Karpas-422 (cell line): ENCODE measurements at regions not wholly inside any gene's neighbourhood (a gene's known extent, or its start where the extent isn't known, plus 50 kb on each side); places are given as distances from the start of the nearest gene placed in this dataset.
A peak's percentile ranks its signal among the peaks of the same experiment; 100 is the strongest.

Source experiments
- DNase-seq: peaks from one replicate; pipeline ENCODE4 v3.0.0-alpha.2; 2015
- H2AFZ ChIP-seq: fragments of 200-600 bp; sonication (generic); 2 replicates; pipeline ENCODE4 v1.6.1; 2014; ENCODE audit warnings: antibody characterized with exemption, low read length, mixed read lengths
- H3K27ac ChIP-seq: fragments of 200-600 bp; sonication (generic); 2 replicates; pipeline ENCODE4 v1.5.1; 2014; ENCODE audit warnings: mild to moderate bottlenecking, low read length, moderate library complexity
- H3K27me3 ChIP-seq: fragments of 200-600 bp; sonication (generic); 2 replicates; pipeline ENCODE4 v1.6.1; 2014; ENCODE audit warnings: low read length, mixed read lengths
- H3K36me3 ChIP-seq: fragments of 200-600 bp; sonication (generic); 2 replicates; pipeline ENCODE4 v1.6.1; 2014; ENCODE audit warnings: low read length, mixed read lengths; ENCODE audit not compliant: insufficient read depth
- H3K4me1 ChIP-seq: fragments of 200-600 bp; sonication (generic); 2 replicates; pipeline ENCODE4 v1.6.1; 2014; ENCODE audit warnings: mild to moderate bottlenecking, low read length, mixed read lengths
- H3K4me2 ChIP-seq: fragments of 200-600 bp; sonication (generic); 2 replicates; pipeline ENCODE4 v1.6.1; 2014; ENCODE audit warnings: low read length, low read depth, mild to moderate bottlenecking; ENCODE audit not compliant: poor library complexity, severe bottlenecking
- H3K4me3 ChIP-seq: fragments of 200-600 bp; sonication (generic); 2 replicates; pipeline ENCODE4 v1.5.1; 2014; ENCODE audit warnings: mild to moderate bottlenecking, antibody characterized with exemption, low read length, mixed read lengths
- H3K79me2 ChIP-seq: fragments of 200-600 bp; sonication (generic); 2 replicates; pipeline ENCODE4 v1.6.1; 2014; ENCODE audit warnings: mild to moderate bottlenecking, low read length, mixed read lengths
- H3K9ac ChIP-seq: fragments of 200-600 bp; sonication (generic); 2 replicates; pipeline ENCODE4 v1.6.0; 2014; ENCODE audit warnings: low read length
- H3K9me2 ChIP-seq: fragments of 200-600 bp; sonication (generic), shearing (Covaris generic); replicated peaks from 2 replicates; pipeline ENCODE4 v1.6.0; 2014; ENCODE audit warnings: mild to moderate bottlenecking, low read length, moderate library complexity; ENCODE audit not compliant: insufficient read depth
- H3K9me3 ChIP-seq: fragments of 300-700, 200-600 bp; sonication (generic); 2 replicates; pipeline ENCODE4 v1.6.1; 2014; ENCODE audit warnings: low read length, mixed read lengths
- H4K20me1 ChIP-seq: fragments of 200-600 bp; sonication (generic); 2 replicates; pipeline ENCODE4 v1.6.1; 2014; ENCODE audit warnings: mild to moderate bottlenecking, antibody characterized with exemption, low read length, low read depth; ENCODE audit not compliant: insufficient read depth

- Histone ChIP-seq H3K4me2 (no peak overlapping the region), H3K27me3 (no peaks in the 10 kb centered on the region), H3K4me3 (no peak overlapping the region), H3K36me3 (no peaks in the 10 kb centered on the region), H3K79me2 (no peaks in the 10 kb centered on the region), H3K9ac (no peak overlapping the region), H2AFZ (no peak overlapping the region), H3K4me1 (peaks cover 14% of the 10 kb centered on the region), H3K27ac (no peak overlapping the region), H3K9me3 (no peaks in the 10 kb centered on the region), H4K20me1 (no peaks in the 10 kb centered on the region), H3K9me2 (no peaks in the 10 kb centered on the region)
- DNase-seq: no peak
Measured at GRCh38 chr17:77862890-77863813, 95.4 kb upstream of the TNRC6C start.

- Histone ChIP-seq H3K9me3 (no peaks in the 10 kb centered on the region), H3K4me3 (no peak overlapping the region), H4K20me1 (no peaks in the 10 kb centered on the region), H3K36me3 (no peaks in the 10 kb centered on the region), H3K4me2 (no peak overlapping the region), H3K9ac (no peak overlapping the region), H2AFZ (no peak overlapping the region), H3K4me1 (peaks cover 20% of the 10 kb centered on the region), H3K9me2 (no peaks in the 10 kb centered on the region), H3K79me2 (no peaks in the 10 kb centered on the region), H3K27me3 (no peaks in the 10 kb centered on the region), H3K27ac (no peak overlapping the region)
- no peak for DNase-seq
Measured at GRCh38 chr17:77863814-77864161, 94.7 kb upstream of the TNRC6C start.

- no peak for DNase-seq
- Histone ChIP-seq H3K4me2 (no peak overlapping the region), H3K4me3 (no peak overlapping the region), H3K9ac (no peak overlapping the region), H3K27ac (no peak overlapping the region), H3K79me2 (no peaks in the 10 kb centered on the region), H3K4me1 (peaks cover 27% of the 10 kb centered on the region), H3K9me3 (no peaks in the 10 kb centered on the region), H3K27me3 (no peaks in the 10 kb centered on the region), H3K36me3 (no peaks in the 10 kb centered on the region), H4K20me1 (no peaks in the 10 kb centered on the region), H3K9me2 (no peaks in the 10 kb centered on the region), H2AFZ (no peak overlapping the region)
Measured at GRCh38 chr17:77864234-77865111, 94.0 kb upstream of the TNRC6C start.

GRCh38 chr17:77865112-77865611 is 93.3 kb upstream of the TNRC6C start:
- Histone ChIP-seq H2AFZ (no peak overlapping the region), H3K4me1 (peaks cover 34% of the 10 kb centered on the region), H3K9me2 (no peaks in the 10 kb centered on the region), H3K27ac (no peak overlapping the region), H3K9ac (no peak overlapping the region), H3K4me2 (no peak overlapping the region), H3K36me3 (no peaks in the 10 kb centered on the region), H4K20me1 (no peaks in the 10 kb centered on the region), H3K9me3 (no peaks in the 10 kb centered on the region), H3K27me3 (no peaks in the 10 kb centered on the region), H3K4me3 (no peak overlapping the region), H3K79me2 (no peaks in the 10 kb centered on the region)
- no peak for DNase-seq

- Histone ChIP-seq H3K79me2 (no peaks in the 10 kb centered on the region), H3K27me3 (no peaks in the 10 kb centered on the region), H3K36me3 (no peaks in the 10 kb centered on the region), H3K9ac (no peak overlapping the region), H3K4me3 (no peak overlapping the region), H3K9me3 (no peaks in the 10 kb centered on the region), H3K27ac (no peak overlapping the region), H3K4me1 (peaks cover 39% of the 10 kb centered on the region), H4K20me1 (no peaks in the 10 kb centered on the region), H3K4me2 (no peak overlapping the region), H3K9me2 (no peaks in the 10 kb centered on the region), H2AFZ (no peak overlapping the region)
- no peak for DNase-seq
Measured at GRCh38 chr17:77865716-77866115, 92.8 kb upstream of the TNRC6C start.

GRCh38 chr17:77867308-77867781 is 91.2 kb upstream of the TNRC6C start:
- peak overlapping the region; percentile 39 for H3K4me2 ChIP-seq
- no peak overlapping the region for H3K9ac ChIP-seq
- H3K4me1 ChIP-seq: peaks cover 39% of the 10 kb centered on the region
- H3K9me2 ChIP-seq: no peaks in the 10 kb centered on the region
- H3K27me3 ChIP-seq: no peaks in the 10 kb centered on the region
- no peaks in the 10 kb centered on the region for H3K9me3 ChIP-seq
- peak; percentile 47 for DNase-seq
- no peaks in the 10 kb centered on the region for H3K79me2 ChIP-seq
- H4K20me1 ChIP-seq: no peaks in the 10 kb centered on the region
- no peak overlapping the region for H3K4me3 ChIP-seq
- no peak overlapping the region for H3K27ac ChIP-seq
- H2AFZ ChIP-seq: no peak overlapping the region
- no peaks in the 10 kb centered on the region for H3K36me3 ChIP-seq

- H4K20me1 ChIP-seq: no peaks in the 10 kb centered on the region
- H3K4me2 ChIP-seq: peak overlapping the region; percentile 89
- H3K27me3 ChIP-seq: no peaks in the 10 kb centered on the region
- H3K27ac ChIP-seq: no peak overlapping the region
- H3K36me3 ChIP-seq: no peaks in the 10 kb centered on the region
- DNase-seq: no peak
- peak overlapping the region; percentile 66; the same call in 1 of the 2 replicates for H3K4me3 ChIP-seq
- no peaks in the 10 kb centered on the region for H3K9me3 ChIP-seq
- no peak overlapping the region for H2AFZ ChIP-seq
- H3K4me1 ChIP-seq: peaks cover 39% of the 10 kb centered on the region
- H3K9me2 ChIP-seq: no peaks in the 10 kb centered on the region
- no peaks in the 10 kb centered on the region for H3K79me2 ChIP-seq
- no peak overlapping the region for H3K9ac ChIP-seq
Measured at GRCh38 chr17:77867976-77868713, 90.4 kb upstream of the TNRC6C start.
